ENCODE measurements at regions not wholly inside any gene's neighbourhood (a gene's known extent, or its start where the extent isn't known, plus 50 kb on each side); places are given as distances from the start of the nearest gene placed in this dataset.

DNA sequence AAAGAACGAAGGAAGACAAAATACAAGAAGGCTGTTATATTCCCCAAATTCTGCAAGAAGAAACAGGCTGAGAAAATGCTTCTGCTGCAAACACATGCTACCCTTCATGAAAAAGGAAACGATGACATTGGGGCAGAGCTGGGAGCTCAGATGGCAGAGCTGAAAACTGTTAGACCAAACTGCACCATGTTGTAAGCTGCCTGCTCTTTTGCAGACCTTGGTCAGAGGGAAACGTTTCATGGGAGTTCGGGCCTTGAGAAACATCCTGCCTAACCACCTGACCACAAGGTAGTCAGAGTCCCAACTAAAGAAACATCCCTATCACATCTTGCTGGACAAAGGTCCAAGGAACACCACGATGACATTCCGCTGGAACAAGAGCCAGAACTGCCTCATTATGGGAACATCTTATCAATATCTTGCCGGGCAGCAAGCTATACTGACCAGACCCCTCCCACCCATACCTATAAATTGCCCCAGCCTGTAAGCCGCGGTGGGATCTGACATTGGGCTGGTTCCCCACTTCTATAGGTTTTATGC lies 110.7 kb upstream of the CTSC start:
- no peaks in the 10 kb centered on the region for H3K4me1 ChIP-seq (ENCODE audit: control insufficient read depth, insufficient read depth, low read length)
- H3K27me3 ChIP-seq (ENCODE audit: control insufficient read depth in 1 of 2, insufficient read depth in 2 of 2, low read length in 2 of 2) = no peaks in the 10 kb centered on the region
- no peak overlapping the region for H3K27ac ChIP-seq (ENCODE audit: low read length)
- H3K4me3 ChIP-seq (ENCODE audit: low read length in 2 of 2) = no peak overlapping the region
- H3K36me3 ChIP-seq (ENCODE audit: control insufficient read depth in 2 of 2, insufficient read depth in 2 of 2, low read length in 2 of 2) = no peaks in the 10 kb centered on the region
- H3K9ac ChIP-seq (ENCODE audit: low read length in 2 of 2) = no peak overlapping the region
- H3K9me3 ChIP-seq (ENCODE audit: control insufficient read depth in 2 of 2, low read length in 2 of 2) = no peaks in the 10 kb centered on the region

DNA sequence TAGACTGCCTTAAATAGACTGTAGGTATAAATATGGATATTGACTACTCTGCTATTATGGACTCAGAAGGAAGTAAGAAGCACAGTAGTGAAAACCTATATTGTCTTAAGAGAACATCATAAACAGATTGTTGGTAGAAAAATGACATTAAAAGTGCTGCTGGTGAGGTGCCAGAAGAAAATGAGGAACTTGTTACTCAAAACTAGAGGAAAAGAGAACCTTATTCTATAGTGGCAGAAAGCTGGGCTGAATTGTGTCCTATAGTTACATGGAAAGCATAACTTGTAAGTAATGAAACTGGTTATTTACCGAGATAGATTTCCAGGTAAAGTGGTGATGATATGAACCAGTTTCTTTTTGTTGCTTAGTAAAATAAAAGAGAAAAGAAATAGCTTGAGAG lies 109.7 kb upstream of the CTSC start:
- H3K36me3 ChIP-seq (ENCODE audit: control insufficient read depth in 2 of 2, insufficient read depth in 2 of 2, low read length in 2 of 2) = no peaks in the 10 kb centered on the region
- H3K9me3 ChIP-seq (ENCODE audit: control insufficient read depth in 2 of 2, low read length in 2 of 2) = no peaks in the 10 kb centered on the region
- no peak overlapping the region for H3K4me3 ChIP-seq (ENCODE audit: low read length in 2 of 2)
- H3K27me3 ChIP-seq (ENCODE audit: control insufficient read depth in 1 of 2, insufficient read depth in 2 of 2, low read length in 2 of 2) = no peaks in the 10 kb centered on the region
- H3K27ac ChIP-seq (ENCODE audit: low read length) = no peak overlapping the region
- H3K4me1 ChIP-seq (ENCODE audit: control insufficient read depth, insufficient read depth, low read length) = no peaks in the 10 kb centered on the region
- H3K9ac ChIP-seq (ENCODE audit: low read length in 2 of 2) = no peak overlapping the region

DNA sequence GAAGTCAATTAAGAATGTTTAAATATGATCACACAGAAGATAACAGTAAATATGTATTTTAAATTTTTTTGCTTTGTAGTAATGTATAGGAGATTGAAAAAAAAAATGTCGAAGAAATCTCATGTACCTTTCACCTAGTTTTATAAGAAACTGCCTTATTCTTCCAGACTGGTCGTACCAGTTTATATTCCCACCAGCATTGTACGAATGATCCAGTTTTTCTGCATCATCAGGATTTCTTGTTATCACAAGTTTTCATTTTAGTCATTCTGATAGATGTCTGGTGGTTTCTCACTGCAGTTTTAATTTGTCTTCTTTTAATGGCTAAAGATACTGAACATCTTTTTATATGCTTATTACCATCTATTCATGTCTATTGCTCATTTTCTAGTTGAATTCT lies 101.8 kb upstream of the CTSC start:
- Histone ChIP-seq H3K9me3 (ENCODE audit: control insufficient read depth in 2 of 2, low read length in 2 of 2) (no peaks in the 10 kb centered on the region), H3K4me3 (ENCODE audit: low read length in 2 of 2) (no peak overlapping the region), H3K4me1 (ENCODE audit: control insufficient read depth, insufficient read depth, low read length) (no peaks in the 10 kb centered on the region), H3K9ac (ENCODE audit: low read length in 2 of 2) (no peak overlapping the region), H3K27me3 (ENCODE audit: control insufficient read depth in 1 of 2, insufficient read depth in 2 of 2, low read length in 2 of 2) (no peaks in the 10 kb centered on the region), H3K27ac (ENCODE audit: low read length) (no peak overlapping the region), H3K36me3 (ENCODE audit: control insufficient read depth in 2 of 2, insufficient read depth in 2 of 2, low read length in 2 of 2) (no peaks in the 10 kb centered on the region)

DNA sequence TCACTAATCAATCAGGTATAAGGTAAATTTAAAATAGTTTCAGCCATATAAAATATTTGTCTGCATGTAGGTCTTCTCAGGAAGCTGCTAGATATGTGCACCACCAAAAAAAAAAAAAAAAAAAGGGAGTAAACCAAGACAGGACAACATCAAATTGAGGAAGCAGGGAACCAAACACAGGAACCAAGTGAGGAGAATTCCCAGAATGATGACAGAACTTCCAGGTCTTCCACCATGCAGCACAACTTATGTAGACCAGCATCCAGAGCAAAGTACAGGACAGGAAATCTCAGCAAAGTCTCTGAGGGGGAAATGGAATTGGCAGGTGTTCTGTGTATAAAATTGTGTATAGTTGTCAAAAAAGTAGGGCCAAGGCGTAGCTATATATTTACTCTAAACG lies 101.2 kb upstream of the CTSC start:
- Histone ChIP-seq H3K4me3 (ENCODE audit: low read length in 2 of 2) (no peak overlapping the region), H3K4me1 (ENCODE audit: control insufficient read depth, insufficient read depth, low read length) (no peaks in the 10 kb centered on the region), H3K9ac (ENCODE audit: low read length in 2 of 2) (no peak overlapping the region), H3K27ac (ENCODE audit: low read length) (no peak overlapping the region), H3K36me3 (ENCODE audit: control insufficient read depth in 2 of 2, insufficient read depth in 2 of 2, low read length in 2 of 2) (no peaks in the 10 kb centered on the region), H3K9me3 (ENCODE audit: control insufficient read depth in 2 of 2, low read length in 2 of 2) (no peaks in the 10 kb centered on the region), H3K27me3 (ENCODE audit: control insufficient read depth in 1 of 2, insufficient read depth in 2 of 2, low read length in 2 of 2) (no peaks in the 10 kb centered on the region)

DNA sequence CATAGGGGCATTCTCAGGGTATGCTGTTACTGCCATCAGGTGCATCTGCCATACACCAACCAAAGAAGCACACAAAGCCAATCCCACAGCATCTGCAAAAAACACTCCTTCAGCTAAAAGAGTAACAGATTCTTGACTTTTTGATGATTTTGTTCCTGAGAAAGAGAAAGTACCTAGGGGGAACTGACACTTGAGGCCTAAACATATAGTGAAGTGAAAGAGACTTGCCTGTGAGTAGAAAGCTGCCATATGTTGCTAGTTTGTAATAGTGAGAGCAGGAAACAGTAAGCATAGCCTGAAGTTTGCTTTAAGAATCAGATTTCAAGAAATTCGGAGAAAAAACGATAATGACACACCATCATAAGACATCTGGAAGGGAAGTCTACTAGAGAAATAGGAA lies 97.9 kb upstream of the CTSC start:
- Histone ChIP-seq H3K36me3 (ENCODE audit: control insufficient read depth in 2 of 2, insufficient read depth in 2 of 2, low read length in 2 of 2) (no peaks in the 10 kb centered on the region), H3K9ac (ENCODE audit: low read length in 2 of 2) (no peak overlapping the region), H3K27ac (ENCODE audit: low read length) (no peak overlapping the region)

DNA sequence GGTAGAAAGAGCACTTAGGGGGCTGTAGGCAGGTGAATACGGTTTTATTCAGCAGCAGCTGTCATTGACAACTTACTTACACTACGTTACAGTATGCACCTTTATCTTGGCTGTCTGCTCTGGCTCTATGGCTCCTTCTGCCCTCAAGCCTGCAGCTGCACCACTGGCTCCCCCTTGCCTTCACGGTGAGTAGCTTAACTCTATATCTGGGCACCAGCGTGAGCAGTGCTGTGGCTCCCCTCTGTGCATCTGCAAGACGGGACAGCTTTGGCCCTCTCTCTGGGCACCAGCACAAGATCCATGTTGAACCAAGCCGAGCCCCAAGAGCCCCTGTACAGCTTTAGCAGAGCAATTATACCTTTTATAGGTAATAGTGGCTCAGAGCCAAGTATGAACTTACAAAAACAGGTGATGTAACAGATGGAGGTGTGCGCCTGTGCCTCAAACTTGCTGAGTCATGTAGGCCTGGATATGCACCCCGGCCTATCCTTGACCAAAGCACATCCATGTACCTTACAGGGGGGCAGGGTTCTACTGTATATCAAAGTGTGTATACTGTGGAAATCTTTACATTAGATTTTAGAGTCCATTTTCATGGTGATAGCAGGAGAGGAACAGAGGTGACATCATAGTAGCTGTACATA lies 96.9 kb upstream of the CTSC start:
- H3K27me3 ChIP-seq (ENCODE audit: control insufficient read depth in 1 of 2, insufficient read depth in 2 of 2, low read length in 2 of 2) = no peaks in the 10 kb centered on the region
- no peak overlapping the region for H3K9ac ChIP-seq (ENCODE audit: low read length in 2 of 2)
- no peaks in the 10 kb centered on the region for H3K9me3 ChIP-seq (ENCODE audit: control insufficient read depth in 2 of 2, low read length in 2 of 2)
- H3K4me3 ChIP-seq (ENCODE audit: low read length in 2 of 2) = no peak overlapping the region
- H3K27ac ChIP-seq (ENCODE audit: low read length) = no peak overlapping the region
- H3K4me1 ChIP-seq (ENCODE audit: control insufficient read depth, insufficient read depth, low read length) = no peaks in the 10 kb centered on the region
- H3K36me3 ChIP-seq (ENCODE audit: control insufficient read depth in 2 of 2, insufficient read depth in 2 of 2, low read length in 2 of 2) = no peaks in the 10 kb centered on the region

More for the DNA sequence above, 97.9 kb upstream of the CTSC start:
- Histone ChIP-seq H3K9me3 (ENCODE audit: control insufficient read depth in 2 of 2, low read length in 2 of 2) (no peaks in the 10 kb centered on the region), H3K27me3 (ENCODE audit: control insufficient read depth in 1 of 2, insufficient read depth in 2 of 2, low read length in 2 of 2) (no peaks in the 10 kb centered on the region), H3K4me1 (ENCODE audit: control insufficient read depth, insufficient read depth, low read length) (no peaks in the 10 kb centered on the region), H3K4me3 (ENCODE audit: low read length in 2 of 2) (no peak overlapping the region)

DNA sequence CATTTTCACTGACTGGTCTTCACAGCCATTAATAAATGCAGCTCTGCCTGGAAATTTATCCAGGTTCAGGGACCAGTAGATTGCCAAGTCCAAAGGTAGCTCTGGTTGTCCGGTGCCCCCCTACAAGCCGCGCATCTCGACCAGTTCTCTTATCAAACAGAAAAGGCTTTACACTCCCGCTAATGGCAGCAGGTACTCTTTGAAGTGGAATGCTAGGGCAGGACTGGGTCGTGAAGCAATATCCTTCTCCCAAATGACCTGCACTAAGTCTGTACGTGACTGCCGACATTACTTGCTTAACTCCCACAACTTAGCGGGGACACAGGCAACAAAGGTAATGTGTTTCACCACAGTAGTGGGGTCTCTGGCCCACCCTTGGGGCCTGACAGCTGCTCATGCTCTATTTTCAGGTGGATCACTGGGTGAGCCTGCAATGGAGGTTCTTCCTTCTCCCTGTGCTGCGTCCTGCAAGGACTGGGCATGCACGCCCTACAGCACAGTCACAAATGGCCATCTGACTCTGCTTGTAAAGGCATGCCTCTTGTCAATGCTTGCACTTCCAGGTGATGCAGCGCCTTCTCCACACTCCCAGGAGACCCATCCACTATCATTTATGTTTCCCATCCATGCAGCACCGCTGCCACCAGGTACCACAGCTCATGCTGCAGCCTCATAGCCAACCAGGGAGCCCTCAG lies 96.1 kb upstream of the CTSC start:
- Histone ChIP-seq H3K9ac (ENCODE audit: low read length in 2 of 2) (no peak overlapping the region), H3K4me3 (ENCODE audit: low read length in 2 of 2) (no peak overlapping the region), H3K27me3 (ENCODE audit: control insufficient read depth in 1 of 2, insufficient read depth in 2 of 2, low read length in 2 of 2) (no peaks in the 10 kb centered on the region), H3K36me3 (ENCODE audit: control insufficient read depth in 2 of 2, insufficient read depth in 2 of 2, low read length in 2 of 2) (no peaks in the 10 kb centered on the region), H3K9me3 (ENCODE audit: control insufficient read depth in 2 of 2, low read length in 2 of 2) (no peaks in the 10 kb centered on the region), H3K4me1 (ENCODE audit: control insufficient read depth, insufficient read depth, low read length) (no peaks in the 10 kb centered on the region), H3K27ac (ENCODE audit: low read length) (no peak overlapping the region)

DNA sequence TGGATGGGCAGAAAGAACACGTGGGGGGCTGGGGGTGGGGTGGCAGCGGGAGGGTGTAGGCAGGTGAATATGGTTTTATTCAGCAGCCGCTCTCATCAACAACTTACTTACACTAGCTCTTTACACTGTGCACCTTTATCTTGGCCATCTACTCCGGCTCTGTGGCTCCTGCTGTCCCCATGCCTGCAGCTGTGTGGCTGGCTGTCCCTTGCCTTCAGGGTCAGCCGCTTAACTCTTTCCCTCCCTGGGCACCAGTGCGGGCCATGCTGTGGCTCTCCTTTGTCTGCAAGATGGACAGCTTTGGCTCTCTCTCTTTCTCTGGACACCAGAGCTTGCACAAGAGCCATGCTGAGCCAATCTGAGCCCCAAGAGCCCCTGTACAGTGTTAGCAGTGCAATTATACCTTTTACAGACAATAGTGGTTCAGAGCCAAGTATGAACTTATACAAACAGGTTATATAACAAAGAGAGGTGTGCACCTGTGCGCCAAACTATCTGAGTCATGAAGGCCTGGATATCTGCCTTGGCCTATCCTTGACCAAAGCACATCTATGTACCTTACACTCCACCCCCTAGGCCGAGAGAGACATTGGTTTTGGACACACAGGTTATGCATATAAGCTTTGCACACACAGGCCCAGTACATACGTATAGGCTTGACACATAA lies 94.3 kb upstream of the CTSC start:
- no peaks in the 10 kb centered on the region for H3K4me1 ChIP-seq (ENCODE audit: control insufficient read depth, insufficient read depth, low read length)
- no peak overlapping the region for H3K9ac ChIP-seq (ENCODE audit: low read length in 2 of 2)
- no peaks in the 10 kb centered on the region for H3K27me3 ChIP-seq (ENCODE audit: control insufficient read depth in 1 of 2, insufficient read depth in 2 of 2, low read length in 2 of 2)
- no peak overlapping the region for H3K27ac ChIP-seq (ENCODE audit: low read length)
- no peaks in the 10 kb centered on the region for H3K9me3 ChIP-seq (ENCODE audit: control insufficient read depth in 2 of 2, low read length in 2 of 2)
- H3K4me3 ChIP-seq (ENCODE audit: low read length in 2 of 2) = no peak overlapping the region
- H3K36me3 ChIP-seq (ENCODE audit: control insufficient read depth in 2 of 2, insufficient read depth in 2 of 2, low read length in 2 of 2) = no peaks in the 10 kb centered on the region

DNA sequence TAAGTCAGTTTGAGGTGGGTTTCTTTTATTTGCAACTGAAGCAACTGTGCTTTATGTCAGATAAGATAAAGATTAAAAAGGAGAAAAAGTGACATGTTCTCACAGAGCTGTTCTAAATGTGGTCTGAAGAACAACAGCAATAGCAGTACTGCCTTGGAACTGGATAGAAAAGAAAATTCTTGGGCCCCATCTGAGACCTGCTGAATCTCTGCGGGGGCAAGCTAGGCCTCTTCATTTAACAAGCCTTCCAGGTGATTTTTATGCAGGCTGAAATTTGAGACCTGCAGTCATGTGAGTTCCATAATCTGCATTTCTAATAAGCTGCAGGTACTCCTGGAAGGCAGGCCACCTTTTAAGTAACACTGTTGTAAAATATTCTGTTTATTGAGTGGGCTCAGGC lies 91.4 kb upstream of the CTSC start:
- Histone ChIP-seq H3K4me3 (ENCODE audit: low read length in 2 of 2) (no peak overlapping the region), H3K36me3 (ENCODE audit: control insufficient read depth in 2 of 2, insufficient read depth in 2 of 2, low read length in 2 of 2) (no peaks in the 10 kb centered on the region), H3K27ac (ENCODE audit: low read length) (no peak overlapping the region), H3K9me3 (ENCODE audit: control insufficient read depth in 2 of 2, low read length in 2 of 2) (no peaks in the 10 kb centered on the region), H3K4me1 (ENCODE audit: control insufficient read depth, insufficient read depth, low read length) (no peaks in the 10 kb centered on the region), H3K27me3 (ENCODE audit: control insufficient read depth in 1 of 2, insufficient read depth in 2 of 2, low read length in 2 of 2) (no peaks in the 10 kb centered on the region), H3K9ac (ENCODE audit: low read length in 2 of 2) (no peak overlapping the region)

DNA sequence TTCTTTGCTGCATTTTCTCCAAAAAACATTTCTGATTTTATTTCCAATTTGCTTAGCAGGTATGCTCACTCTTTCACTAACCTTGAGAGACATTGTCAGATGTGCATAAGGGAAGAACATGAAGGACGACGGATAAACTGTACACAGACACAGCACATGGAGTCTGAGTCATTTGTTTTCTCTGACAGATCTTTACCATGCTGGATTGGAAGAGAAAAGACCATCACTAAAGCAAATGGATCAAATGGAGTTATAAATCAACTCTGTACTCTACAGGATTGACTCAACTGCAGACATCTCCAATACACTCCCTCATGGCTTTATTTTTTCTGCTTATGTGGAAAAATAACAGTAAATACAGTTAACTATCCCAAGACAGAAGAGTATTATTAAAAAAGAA lies 90.2 kb upstream of the CTSC start:
- no peak overlapping the region for H3K27ac ChIP-seq (ENCODE audit: low read length)
- H3K27me3 ChIP-seq (ENCODE audit: control insufficient read depth in 1 of 2, insufficient read depth in 2 of 2, low read length in 2 of 2) = no peaks in the 10 kb centered on the region
- H3K9ac ChIP-seq (ENCODE audit: low read length in 2 of 2) = no peak overlapping the region
- no peak overlapping the region for H3K4me3 ChIP-seq (ENCODE audit: low read length in 2 of 2)
- no peaks in the 10 kb centered on the region for H3K9me3 ChIP-seq (ENCODE audit: control insufficient read depth in 2 of 2, low read length in 2 of 2)
- H3K4me1 ChIP-seq (ENCODE audit: control insufficient read depth, insufficient read depth, low read length) = no peaks in the 10 kb centered on the region
- no peaks in the 10 kb centered on the region for H3K36me3 ChIP-seq (ENCODE audit: control insufficient read depth in 2 of 2, insufficient read depth in 2 of 2, low read length in 2 of 2)

DNA sequence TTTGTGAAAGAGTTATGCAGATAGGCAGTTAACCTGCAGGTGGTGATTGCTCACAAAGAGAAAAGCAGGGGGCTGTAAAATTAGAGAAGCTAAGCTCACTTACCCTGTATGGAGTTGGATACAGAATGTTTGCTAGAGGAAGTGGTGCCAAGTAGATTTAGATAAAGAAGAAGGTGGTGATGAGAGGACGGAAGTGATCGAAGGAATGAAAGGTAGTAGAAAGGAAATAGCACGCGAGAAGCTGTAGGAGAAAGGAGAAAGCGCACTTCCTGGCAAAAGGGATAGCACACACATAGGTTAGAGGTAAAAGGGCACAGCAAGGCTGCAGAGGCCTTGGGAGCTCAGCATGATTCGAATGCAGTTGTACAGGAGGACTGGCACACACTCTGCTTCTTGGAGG lies 87.3 kb upstream of the CTSC start:
- Histone ChIP-seq H3K27ac (ENCODE audit: low read length) (no peak overlapping the region), H3K9me3 (ENCODE audit: control insufficient read depth in 2 of 2, low read length in 2 of 2) (no peaks in the 10 kb centered on the region), H3K9ac (ENCODE audit: low read length in 2 of 2) (no peak overlapping the region), H3K36me3 (ENCODE audit: control insufficient read depth in 2 of 2, insufficient read depth in 2 of 2, low read length in 2 of 2) (no peaks in the 10 kb centered on the region), H3K4me1 (ENCODE audit: control insufficient read depth, insufficient read depth, low read length) (peaks cover 3% of the 10 kb centered on the region), H3K4me3 (ENCODE audit: low read length in 2 of 2) (no peak overlapping the region), H3K27me3 (ENCODE audit: control insufficient read depth in 1 of 2, insufficient read depth in 2 of 2, low read length in 2 of 2) (no peaks in the 10 kb centered on the region)

All from stomach smooth muscle (tissue), 2 donors.